ENCODE measurements at regions not wholly inside any gene's neighbourhood (a gene's known extent, or its start where the extent isn't known, plus 50 kb on each side); places are given as distances from the start of the nearest gene placed in this dataset.
"Not testable (repeated sequence)": the region's sequence is repeated elsewhere in the genome, so short reads cannot be mapped to it uniquely, and the experiment has no call there.

- no peaks in the 10 kb centered on the region for H3K9me3 Mint-ChIP-seq (ENCODE audit: low read depth)
- no peaks in the 10 kb centered on the region for H3K27me3 Mint-ChIP-seq
Measured at GRCh38 chrX:44061968-44062614, 88.9 kb upstream of the NDP start.

GRCh38 chrX:44060221-44060620, 87.0 kb upstream of the NDP start:
- Mint-ChIP-seq H3K36me3 (no peaks in the 10 kb centered on the region), H3K9me3 (ENCODE audit: low read depth) (no peaks in the 10 kb centered on the region), H3K4me1 (peaks cover 5% of the 10 kb centered on the region), H3K27me3 (no peaks in the 10 kb centered on the region), H3K4me3 (no peak overlapping the region), H3K27ac (no peak overlapping the region)
- no peak for DNase-seq
- ATAC-seq, result no peak
- CTCF ChIA-PET, result no interaction called here

More at GRCh38 chrX:44061968-44062614, 88.9 kb upstream of the NDP start:
- H3K4me1 Mint-ChIP-seq, result no peaks in the 10 kb centered on the region
- no peak overlapping the region for H3K27ac Mint-ChIP-seq
- CTCF ChIA-PET, result no interaction called here
- ATAC-seq, result no peak
- DNase-seq, result no peak
- H3K4me3 Mint-ChIP-seq, result no peak overlapping the region
- no peaks in the 10 kb centered on the region for H3K36me3 Mint-ChIP-seq

- Mint-ChIP-seq H3K4me1 (peaks cover 7% of the 10 kb centered on the region), H3K27ac (no peak overlapping the region), H3K36me3 (no peaks in the 10 kb centered on the region), H3K4me3 (no peak overlapping the region), H3K9me3 (ENCODE audit: low read depth) (no peaks in the 10 kb centered on the region), H3K27me3 (no peaks in the 10 kb centered on the region)
- DNase-seq, result no peak
- no peak for ATAC-seq
- CTCF ChIA-PET, result no interaction called here
Measured at GRCh38 chrX:44058339-44058738, 85.1 kb upstream of the NDP start.

GRCh38 chrX:44055638-44056037, 82.4 kb upstream of the NDP start:
- CTCF ChIA-PET, result interaction anchor here (0.8 kb wide), 1 partner anchor 818 kb away, joined by 3 read pairs; no protein-coding TSS in a partner anchor
- Mint-ChIP-seq H3K9me3 (ENCODE audit: low read depth) (no peaks in the 10 kb centered on the region), H3K4me1 (peaks cover 7% of the 10 kb centered on the region), H3K4me3 (no peak overlapping the region), H3K27me3 (no peaks in the 10 kb centered on the region), H3K27ac (no peak overlapping the region), H3K36me3 (no peaks in the 10 kb centered on the region)
- DNase-seq (no peak), ATAC-seq (no peak)

- CTCF ChIA-PET, result no interaction called here
- DNase-seq, result no peak
- Mint-ChIP-seq H3K4me1 (peaks cover 7% of the 10 kb centered on the region), H3K4me3 (no peak overlapping the region), H3K36me3 (no peaks in the 10 kb centered on the region), H3K27me3 (no peaks in the 10 kb centered on the region), H3K27ac (no peak overlapping the region), H3K9me3 (ENCODE audit: low read depth) (no peaks in the 10 kb centered on the region)
- ATAC-seq, result no peak
Measured at GRCh38 chrX:44054863-44055601, 81.8 kb upstream of the NDP start.

GRCh38 chrX:44045106-44045505, 71.9 kb upstream of the NDP start:
- H3K4me1 Mint-ChIP-seq; H3K27ac Mint-ChIP-seq; CTCF ChIA-PET; ATAC-seq; H3K9me3 Mint-ChIP-seq (ENCODE audit: low read depth); H3K27me3 Mint-ChIP-seq; H3K4me3 Mint-ChIP-seq; H3K36me3 Mint-ChIP-seq; DNase-seq: not testable (repeated sequence)

- H3K4me3 Mint-ChIP-seq, result no peak overlapping the region
- H3K36me3 Mint-ChIP-seq, result no peaks in the 10 kb centered on the region
- H3K4me1 Mint-ChIP-seq, result no peaks in the 10 kb centered on the region
- H3K27ac Mint-ChIP-seq, result no peak overlapping the region
- no peaks in the 10 kb centered on the region for H3K27me3 Mint-ChIP-seq
- DNase-seq (no peak), ATAC-seq (no peak)
- no peaks in the 10 kb centered on the region for H3K9me3 Mint-ChIP-seq (ENCODE audit: low read depth)
- CTCF ChIA-PET, result no interaction called here
Measured at GRCh38 chrX:44043496-44043895, 70.3 kb upstream of the NDP start.

GRCh38 chrX:44042751-44043150, 69.6 kb upstream of the NDP start:
- H3K9me3 Mint-ChIP-seq (ENCODE audit: low read depth), result no peaks in the 10 kb centered on the region
- no peak overlapping the region for H3K4me3 Mint-ChIP-seq
- no peak for DNase-seq
- H3K27me3 Mint-ChIP-seq, result no peaks in the 10 kb centered on the region
- no peaks in the 10 kb centered on the region for H3K36me3 Mint-ChIP-seq
- no peaks in the 10 kb centered on the region for H3K4me1 Mint-ChIP-seq
- ATAC-seq, result no peak
- H3K27ac Mint-ChIP-seq, result no peak overlapping the region
- CTCF ChIA-PET, result no interaction called here

- no peak for DNase-seq
- Mint-ChIP-seq H3K27ac (no peak overlapping the region), H3K4me1 (no peaks in the 10 kb centered on the region), H3K27me3 (no peaks in the 10 kb centered on the region), H3K4me3 (no peak overlapping the region), H3K36me3 (no peaks in the 10 kb centered on the region), H3K9me3 (ENCODE audit: low read depth) (no peaks in the 10 kb centered on the region)
- no peak for ATAC-seq
- CTCF ChIA-PET, result no interaction called here
Measured at GRCh38 chrX:44042116-44042515, 68.9 kb upstream of the NDP start.

GRCh38 chrX:44040406-44040805, 67.2 kb upstream of the NDP start:
- Mint-ChIP-seq H3K4me1 (no peaks in the 10 kb centered on the region), H3K27ac (no peak overlapping the region), H3K36me3 (no peaks in the 10 kb centered on the region), H3K9me3 (ENCODE audit: low read depth) (no peaks in the 10 kb centered on the region), H3K27me3 (no peaks in the 10 kb centered on the region), H3K4me3 (no peak overlapping the region)
- ATAC-seq (no peak), DNase-seq (no peak)
- CTCF ChIA-PET, result no interaction called here

- Mint-ChIP-seq H3K27me3 (no peaks in the 10 kb centered on the region), H3K36me3 (no peaks in the 10 kb centered on the region), H3K4me3 (no peak overlapping the region), H3K4me1 (no peaks in the 10 kb centered on the region), H3K27ac (no peak overlapping the region), H3K9me3 (ENCODE audit: low read depth) (no peaks in the 10 kb centered on the region)
- DNase-seq, result no peak
- no peak for ATAC-seq
- CTCF ChIA-PET, result no interaction called here
Measured at GRCh38 chrX:44039556-44039955, 66.4 kb upstream of the NDP start.

- ATAC-seq (no peak), DNase-seq (no peak)
- Mint-ChIP-seq H3K9me3 (ENCODE audit: low read depth) (no peaks in the 10 kb centered on the region), H3K4me1 (peaks cover 6% of the 10 kb centered on the region), H3K27me3 (no peaks in the 10 kb centered on the region), H3K27ac (no peak overlapping the region), H3K36me3 (no peaks in the 10 kb centered on the region), H3K4me3 (no peak overlapping the region)
- CTCF ChIA-PET, result no interaction called here
Measured at GRCh38 chrX:44036336-44036735, 63.1 kb upstream of the NDP start.

GRCh38 chrX:44035571-44035970, 62.4 kb upstream of the NDP start:
- Mint-ChIP-seq H3K27me3 (no peaks in the 10 kb centered on the region), H3K27ac (no peak overlapping the region), H3K36me3 (no peaks in the 10 kb centered on the region), H3K9me3 (ENCODE audit: low read depth) (no peaks in the 10 kb centered on the region), H3K4me3 (no peak overlapping the region), H3K4me1 (peaks cover 6% of the 10 kb centered on the region)
- ATAC-seq, result no peak
- DNase-seq, result no peak
- CTCF ChIA-PET, result interaction anchor here (0.6 kb wide), 1 partner anchor 77 kb away, joined by 3 read pairs; no protein-coding TSS in a partner anchor

GRCh38 chrX:44032479-44032878, 59.3 kb upstream of the NDP start:
- CTCF ChIA-PET, result no interaction called here
- Mint-ChIP-seq H3K4me1 (peaks cover 6% of the 10 kb centered on the region), H3K27ac (no peak overlapping the region), H3K9me3 (ENCODE audit: low read depth) (no peaks in the 10 kb centered on the region), H3K36me3 (no peaks in the 10 kb centered on the region), H3K27me3 (no peaks in the 10 kb centered on the region), H3K4me3 (no peak overlapping the region)
- no peak for ATAC-seq
- DNase-seq, result no peak

All from activated CD8-positive, alpha-beta memory T cell treated with anti-CD3 and anti-CD28 coated beads, Interleukin-2, amount 10 ng/mL, durations not matched to agents 7 days and 5 days (primary cell).